ENCODE measurements at regions not wholly inside any gene's neighbourhood (a gene's known extent, or its start where the extent isn't known, plus 50 kb on each side); places are given as distances from the start of the nearest gene placed in this dataset.
"Not testable (repeated sequence)": the region's sequence is repeated elsewhere in the genome, so short reads cannot be mapped to it uniquely, and the experiment has no call there.

GRCh38 chr13:112254061-112254818 is 121.9 kb upstream of the SPACA7 start:
- H3K4me3 ChIP-seq (ENCODE audit: low read length), result no peak overlapping the region
- H3K36me3 ChIP-seq (ENCODE audit: insufficient read depth, low read depth, low read length), result no peaks in the 10 kb centered on the region
- no peak overlapping the region for H3K27ac ChIP-seq (ENCODE audit: low read length)
- no peaks in the 10 kb centered on the region for H3K4me1 ChIP-seq (ENCODE audit: insufficient read depth, low read length)
- no peaks in the 10 kb centered on the region for H3K9me3 ChIP-seq (ENCODE audit: insufficient read depth, low read depth, low read length)
- H3K9ac ChIP-seq (ENCODE audit: low read depth, low read length), result no peak overlapping the region
- no peaks in the 10 kb centered on the region for H3K27me3 ChIP-seq (ENCODE audit: insufficient read depth, low read length)

GRCh38 chr13:112254900-112255299 is 121.3 kb upstream of the SPACA7 start:
- Histone ChIP-seq H3K4me1 (ENCODE audit: insufficient read depth, low read length) (no peaks in the 10 kb centered on the region), H3K4me3 (ENCODE audit: low read length) (no peak overlapping the region), H3K27me3 (ENCODE audit: insufficient read depth, low read length) (no peaks in the 10 kb centered on the region), H3K9me3 (ENCODE audit: insufficient read depth, low read depth, low read length) (no peaks in the 10 kb centered on the region), H3K27ac (ENCODE audit: low read length) (no peak overlapping the region), H3K36me3 (ENCODE audit: insufficient read depth, low read depth, low read length) (no peaks in the 10 kb centered on the region), H3K9ac (ENCODE audit: low read depth, low read length) (no peak overlapping the region)

- Histone ChIP-seq H3K9me3 (ENCODE audit: insufficient read depth, low read depth, low read length) (no peaks in the 10 kb centered on the region), H3K36me3 (ENCODE audit: insufficient read depth, low read depth, low read length) (no peaks in the 10 kb centered on the region), H3K4me3 (ENCODE audit: low read length) (no peak overlapping the region), H3K9ac (ENCODE audit: low read depth, low read length) (no peak overlapping the region), H3K27me3 (ENCODE audit: insufficient read depth, low read length) (no peaks in the 10 kb centered on the region), H3K4me1 (ENCODE audit: insufficient read depth, low read length) (no peaks in the 10 kb centered on the region), H3K27ac (ENCODE audit: low read length) (no peak overlapping the region)
Observed at GRCh38 chr13:112255550-112256120, 120.5 kb upstream of the SPACA7 start.

GRCh38 chr13:112256716-112257494 is 119.2 kb upstream of the SPACA7 start:
- Histone ChIP-seq H3K4me1 (ENCODE audit: insufficient read depth, low read length) (no peaks in the 10 kb centered on the region), H3K9me3 (ENCODE audit: insufficient read depth, low read depth, low read length) (no peaks in the 10 kb centered on the region), H3K4me3 (ENCODE audit: low read length) (no peak overlapping the region), H3K36me3 (ENCODE audit: insufficient read depth, low read depth, low read length) (no peaks in the 10 kb centered on the region), H3K9ac (ENCODE audit: low read depth, low read length) (no peak overlapping the region), H3K27me3 (ENCODE audit: insufficient read depth, low read length) (no peaks in the 10 kb centered on the region), H3K27ac (ENCODE audit: low read length) (no peak overlapping the region)

GRCh38 chr13:112259511-112259910 is 116.6 kb upstream of the SPACA7 start:
- Histone ChIP-seq H3K27ac (ENCODE audit: low read length) (no peak overlapping the region), H3K27me3 (ENCODE audit: insufficient read depth, low read length) (no peaks in the 10 kb centered on the region), H3K9me3 (ENCODE audit: insufficient read depth, low read depth, low read length) (no peaks in the 10 kb centered on the region), H3K4me1 (ENCODE audit: insufficient read depth, low read length) (no peaks in the 10 kb centered on the region), H3K36me3 (ENCODE audit: insufficient read depth, low read depth, low read length) (no peaks in the 10 kb centered on the region), H3K9ac (ENCODE audit: low read depth, low read length) (no peak overlapping the region), H3K4me3 (ENCODE audit: low read length) (no peak overlapping the region)

- no peaks in the 10 kb centered on the region for H3K9me3 ChIP-seq (ENCODE audit: insufficient read depth, low read depth, low read length)
- no peaks in the 10 kb centered on the region for H3K36me3 ChIP-seq (ENCODE audit: insufficient read depth, low read depth, low read length)
- no peak overlapping the region for H3K4me3 ChIP-seq (ENCODE audit: low read length)
- no peaks in the 10 kb centered on the region for H3K27me3 ChIP-seq (ENCODE audit: insufficient read depth, low read length)
- H3K4me1 ChIP-seq (ENCODE audit: insufficient read depth, low read length), result no peaks in the 10 kb centered on the region
- H3K9ac ChIP-seq (ENCODE audit: low read depth, low read length), result no peak overlapping the region
- H3K27ac ChIP-seq (ENCODE audit: low read length), result no peak overlapping the region
Observed at GRCh38 chr13:112260108-112261055, 115.8 kb upstream of the SPACA7 start.

GRCh38 chr13:112261924-112262323 is 114.2 kb upstream of the SPACA7 start:
- Histone ChIP-seq H3K27ac (ENCODE audit: low read length) (no peak overlapping the region), H3K36me3 (ENCODE audit: insufficient read depth, low read depth, low read length) (no peaks in the 10 kb centered on the region), H3K27me3 (ENCODE audit: insufficient read depth, low read length) (no peaks in the 10 kb centered on the region), H3K4me3 (ENCODE audit: low read length) (no peak overlapping the region), H3K4me1 (ENCODE audit: insufficient read depth, low read length) (no peaks in the 10 kb centered on the region), H3K9me3 (ENCODE audit: insufficient read depth, low read depth, low read length) (no peaks in the 10 kb centered on the region), H3K9ac (ENCODE audit: low read depth, low read length) (no peak overlapping the region)

GRCh38 chr13:112263152-112263551 is 113.0 kb upstream of the SPACA7 start:
- no peak overlapping the region for H3K4me3 ChIP-seq (ENCODE audit: low read length)
- no peaks in the 10 kb centered on the region; the same call in 1 of the 2 replicates for H3K27me3 ChIP-seq (ENCODE audit: insufficient read depth, low read length)
- H3K9me3 ChIP-seq (ENCODE audit: insufficient read depth, low read depth, low read length), result no peaks in the 10 kb centered on the region
- H3K4me1 ChIP-seq (ENCODE audit: insufficient read depth, low read length), result no peaks in the 10 kb centered on the region
- no peak overlapping the region for H3K27ac ChIP-seq (ENCODE audit: low read length)
- no peaks in the 10 kb centered on the region for H3K36me3 ChIP-seq (ENCODE audit: insufficient read depth, low read depth, low read length)
- H3K9ac ChIP-seq (ENCODE audit: low read depth, low read length), result no peak overlapping the region

GRCh38 chr13:112267660-112268059 is 108.5 kb upstream of the SPACA7 start:
- Histone ChIP-seq H3K4me1 (ENCODE audit: insufficient read depth, low read length) (no peaks in the 10 kb centered on the region), H3K36me3 (ENCODE audit: insufficient read depth, low read depth, low read length) (no peaks in the 10 kb centered on the region), H3K27me3 (ENCODE audit: insufficient read depth, low read length) (no peaks in the 10 kb centered on the region; the same call in 1 of the 2 replicates), H3K9ac (ENCODE audit: low read depth, low read length) (no peak overlapping the region), H3K4me3 (ENCODE audit: low read length) (no peak overlapping the region), H3K9me3 (ENCODE audit: insufficient read depth, low read depth, low read length) (no peaks in the 10 kb centered on the region), H3K27ac (ENCODE audit: low read length) (no peak overlapping the region)

GRCh38 chr13:112270951-112271350 is 105.2 kb upstream of the SPACA7 start:
- Histone ChIP-seq H3K9ac (ENCODE audit: low read depth, low read length) (no peak overlapping the region), H3K27me3 (ENCODE audit: insufficient read depth, low read length) (no peaks in the 10 kb centered on the region; the same call in 1 of the 2 replicates), H3K27ac (ENCODE audit: low read length) (no peak overlapping the region), H3K4me1 (ENCODE audit: insufficient read depth, low read length) (no peaks in the 10 kb centered on the region), H3K4me3 (ENCODE audit: low read length) (no peak overlapping the region), H3K36me3 (ENCODE audit: insufficient read depth, low read depth, low read length) (no peaks in the 10 kb centered on the region), H3K9me3 (ENCODE audit: insufficient read depth, low read depth, low read length) (no peaks in the 10 kb centered on the region; the same call in 1 of the 2 replicates)

- not testable (repeated sequence) for H3K36me3 ChIP-seq (ENCODE audit: insufficient read depth, low read depth, low read length); H3K4me1 ChIP-seq (ENCODE audit: insufficient read depth, low read length); H3K4me3 ChIP-seq (ENCODE audit: low read length); H3K9ac ChIP-seq (ENCODE audit: low read depth, low read length); H3K9me3 ChIP-seq (ENCODE audit: insufficient read depth, low read depth, low read length); H3K27ac ChIP-seq (ENCODE audit: low read length); H3K27me3 ChIP-seq (ENCODE audit: insufficient read depth, low read length)
Observed at GRCh38 chr13:112286733-112287132, 89.4 kb upstream of the SPACA7 start.
